ENCODE measurements at regions not wholly inside any gene's neighbourhood (a gene's known extent, or its start where the extent isn't known, plus 50 kb on each side); places are given as distances from the start of the nearest gene placed in this dataset.
A peak's percentile ranks its signal among the peaks of the same experiment; 100 is the strongest.

DNA sequence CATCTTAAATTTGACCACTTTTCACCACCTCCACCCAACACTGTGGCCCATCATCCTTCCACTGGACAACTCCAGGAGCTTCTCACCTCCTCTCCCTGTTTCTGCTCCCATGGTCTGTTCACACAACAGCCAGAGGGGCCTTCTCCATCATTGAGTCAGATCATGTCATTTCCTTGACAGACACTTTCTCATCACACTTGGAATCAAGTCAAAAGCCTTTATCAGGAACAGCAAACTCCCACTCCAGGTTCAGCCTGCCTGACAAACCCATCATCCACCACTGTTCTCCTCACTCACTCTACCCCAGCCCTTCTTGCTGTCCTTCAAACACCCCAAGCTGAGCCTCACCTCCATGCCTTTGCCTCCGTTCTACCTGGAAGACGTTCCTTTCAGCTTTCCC is 78.4 kb upstream of the ADRA1B start:
- intact Hi-C loops (cut with DNase I): no loop called here

DNA sequence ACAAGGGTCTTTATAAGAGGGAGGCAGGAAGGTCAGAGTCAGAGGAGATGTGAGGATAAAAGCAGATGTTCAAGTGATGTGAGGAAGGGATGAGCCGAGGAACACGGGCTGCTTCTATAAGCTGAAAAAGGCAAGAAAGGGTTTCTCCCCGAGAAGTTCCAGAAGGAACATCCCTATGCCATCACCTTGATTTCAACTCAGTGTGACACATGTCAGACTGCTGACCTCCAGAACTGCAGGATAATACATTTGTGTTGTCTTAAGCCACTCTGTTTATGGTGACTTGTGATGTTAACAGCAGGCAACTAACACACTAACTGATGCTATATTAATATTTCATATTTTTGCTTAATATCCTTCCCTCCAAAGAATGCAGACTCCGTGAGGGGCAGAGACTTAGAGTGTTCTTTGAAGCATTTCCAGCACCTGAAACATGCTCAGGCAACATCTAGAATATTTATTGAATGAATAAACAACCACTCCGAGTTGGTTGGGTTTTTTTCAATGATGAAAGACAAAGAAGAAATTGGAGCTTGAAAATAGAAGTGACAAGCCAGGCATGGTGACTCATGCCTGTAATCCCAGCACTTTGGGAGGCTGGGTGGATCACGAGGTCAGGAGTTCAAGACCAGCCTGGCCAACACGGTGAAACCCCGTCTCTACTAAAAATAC is 77.6 kb upstream of the ADRA1B start:
- Histone ChIP-seq H3K4me3 (no peak overlapping the region), H3K27ac (no peak overlapping the region), H3K36me3 (no peaks in the 10 kb centered on the region), H3K27me3 (no peaks in the 10 kb centered on the region), H3K9me3 (peaks cover 0 to 5% of the 10 kb centered on the region in 2 donors), H3K4me1 (no peaks in the 10 kb centered on the region)
- no peak for ATAC-seq
- TF ChIP-seq, protein P1, sequence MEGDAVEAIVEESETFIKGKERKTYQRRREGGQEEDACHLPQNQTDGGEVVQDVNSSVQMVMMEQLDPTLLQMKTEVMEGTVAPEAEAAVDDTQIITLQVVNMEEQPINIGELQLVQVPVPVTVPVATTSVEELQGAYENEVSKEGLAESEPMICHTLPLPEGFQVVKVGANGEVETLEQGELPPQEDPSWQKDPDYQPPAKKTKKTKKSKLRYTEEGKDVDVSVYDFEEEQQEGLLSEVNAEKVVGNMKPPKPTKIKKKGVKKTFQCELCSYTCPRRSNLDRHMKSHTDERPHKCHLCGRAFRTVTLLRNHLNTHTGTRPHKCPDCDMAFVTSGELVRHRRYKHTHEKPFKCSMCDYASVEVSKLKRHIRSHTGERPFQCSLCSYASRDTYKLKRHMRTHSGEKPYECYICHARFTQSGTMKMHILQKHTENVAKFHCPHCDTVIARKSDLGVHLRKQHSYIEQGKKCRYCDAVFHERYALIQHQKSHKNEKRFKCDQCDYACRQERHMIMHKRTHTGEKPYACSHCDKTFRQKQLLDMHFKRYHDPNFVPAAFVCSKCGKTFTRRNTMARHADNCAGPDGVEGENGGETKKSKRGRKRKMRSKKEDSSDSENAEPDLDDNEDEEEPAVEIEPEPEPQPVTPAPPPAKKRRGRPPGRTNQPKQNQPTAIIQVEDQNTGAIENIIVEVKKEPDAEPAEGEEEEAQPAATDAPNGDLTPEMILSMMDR (IDR thresholded peaks at IDR 0.05): no peak
- intact Hi-C loops (cut with DNase I): no loop called here
- DNase-seq: no peak

More for the DNA sequence above, 78.4 kb upstream of the ADRA1B start:
- TF ChIP-seq, protein P1 (IDR thresholded peaks at IDR 0.05): no peak
- H3K9me3 ChIP-seq: peaks cover 0 to 5% of the 10 kb centered on the region in 2 donors
- no peak for ATAC-seq
- no peaks in the 10 kb centered on the region for H3K36me3 ChIP-seq
- no peak for DNase-seq
- no peaks in the 10 kb centered on the region for H3K4me1 ChIP-seq
- no peak overlapping the region for H3K27ac ChIP-seq
- H3K27me3 ChIP-seq: no peaks in the 10 kb centered on the region
- H3K4me3 ChIP-seq: no peak overlapping the region

DNA sequence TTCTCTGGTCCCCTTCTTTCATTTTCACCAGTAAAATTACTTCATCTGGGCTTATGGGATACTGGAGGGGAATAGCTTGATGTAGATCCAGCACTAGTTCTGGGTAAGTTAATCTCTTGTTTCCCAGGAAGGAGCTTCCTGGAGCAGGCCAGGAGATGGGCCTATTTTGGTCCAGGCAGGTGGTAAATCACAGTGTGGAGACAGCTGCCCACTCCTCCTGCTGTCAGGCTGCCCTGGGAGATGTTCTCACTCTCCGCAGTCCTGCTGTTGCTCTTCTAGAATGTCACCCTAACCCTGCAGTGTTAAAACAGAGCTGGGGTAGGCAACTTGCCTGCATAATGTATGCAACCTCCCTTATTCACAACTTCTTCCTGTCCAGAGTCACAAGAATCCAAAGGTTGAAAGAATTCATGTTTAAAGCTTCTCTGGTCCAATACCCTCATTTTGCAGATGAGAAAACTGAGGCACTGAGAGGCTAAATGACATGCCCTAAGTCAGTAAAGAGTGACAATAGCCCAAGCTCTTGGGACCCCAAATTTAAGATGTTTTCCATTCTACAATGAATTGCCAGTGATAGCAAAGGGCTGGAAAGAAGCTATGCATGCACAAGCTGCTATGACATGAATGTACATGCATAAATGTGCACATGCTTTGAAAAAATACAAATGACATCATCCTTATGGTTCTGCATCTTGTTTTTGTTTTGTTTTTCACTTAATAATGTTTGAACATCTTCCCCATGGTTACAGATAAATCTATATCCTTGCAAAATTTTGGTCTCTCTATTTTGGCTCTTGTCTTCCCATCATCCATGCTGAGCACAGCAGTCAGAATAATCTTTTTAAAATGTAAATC is 71.8 kb upstream of the ADRA1B start:
- no peak for ATAC-seq
- Histone ChIP-seq H3K36me3 (no peaks in the 10 kb centered on the region), H3K4me1 (no peaks in the 10 kb centered on the region), H3K27me3 (no peaks in the 10 kb centered on the region), H3K27ac (no peak overlapping the region), H3K9me3 (no peaks in the 10 kb centered on the region), H3K4me3 (no peak overlapping the region)
- intact Hi-C loops (cut with DNase I): no loop called here
- TF ChIP-seq, protein P1 (IDR thresholded peaks at IDR 0.05): no peak
- DNase-seq: no peak

DNA sequence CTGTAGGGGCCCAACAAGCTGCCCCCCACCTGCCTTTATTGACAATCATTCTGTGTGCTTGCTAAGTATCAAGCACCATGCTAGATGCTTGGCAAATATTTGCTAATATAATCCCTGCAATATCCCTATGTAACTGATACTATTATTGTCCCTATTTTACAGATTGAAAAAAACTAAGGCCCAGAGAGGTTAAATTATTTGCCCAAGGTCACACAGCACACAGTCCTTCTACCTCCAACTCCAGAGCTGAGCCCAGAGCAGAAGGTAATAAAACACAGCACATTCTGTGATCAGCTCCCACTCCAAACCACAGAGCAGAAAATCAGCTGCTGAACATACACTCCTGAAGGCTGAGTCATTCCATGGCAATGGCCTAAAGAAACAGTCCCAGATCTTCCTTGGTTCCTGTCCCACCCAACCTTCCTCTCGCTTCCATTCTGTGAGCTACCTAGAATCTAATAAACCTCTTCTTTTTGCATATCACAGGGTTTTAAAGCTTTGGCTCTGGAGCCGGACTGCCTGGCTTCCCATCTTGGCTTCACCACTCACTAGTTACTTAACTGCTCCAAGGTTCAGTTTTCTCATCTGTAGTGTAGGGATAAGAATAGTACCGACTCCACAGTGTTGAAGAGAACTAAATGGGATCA is 66.7 kb upstream of the ADRA1B start:
- ATAC-seq: peak; percentile 45
- intact Hi-C loops (cut with DNase I): no loop called here
- Histone ChIP-seq H3K9me3 (no peaks in the 10 kb centered on the region), H3K36me3 (no peaks in the 10 kb centered on the region), H3K27me3 (no peaks in the 10 kb centered on the region), H3K4me3 (no peak overlapping the region), H3K27ac (no peak overlapping the region), H3K4me1 (no peaks in the 10 kb centered on the region)
- TF ChIP-seq, protein P1 (IDR thresholded peaks at IDR 0.05): no peak
- DNase-seq: no peak

DNA sequence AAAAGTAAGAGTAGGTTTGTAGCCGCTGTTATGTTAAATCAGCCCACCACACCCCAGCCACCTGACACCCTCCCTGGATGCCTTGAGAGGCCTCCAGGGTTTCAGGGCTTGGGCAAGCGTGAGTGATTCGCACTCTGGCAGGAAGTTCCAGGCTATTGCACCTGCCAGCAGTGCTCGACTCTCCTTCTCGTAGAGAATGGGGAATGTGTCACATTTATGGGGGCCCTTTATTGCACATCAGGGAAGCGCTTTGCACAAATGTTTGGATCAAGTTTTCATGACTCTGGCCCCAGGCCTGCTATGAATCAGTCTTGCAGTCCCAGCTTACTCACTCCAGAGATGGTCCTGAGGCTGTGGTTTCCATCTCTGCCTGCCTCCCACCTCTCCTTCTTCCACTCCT is 66.1 kb upstream of the ADRA1B start:
- no peaks in the 10 kb centered on the region for H3K27me3 ChIP-seq
- ATAC-seq (no peak), DNase-seq (no peak)
- no peaks in the 10 kb centered on the region for H3K4me1 ChIP-seq
- H3K27ac ChIP-seq: no peak overlapping the region
- H3K4me3 ChIP-seq: no peak overlapping the region
- TF ChIP-seq, protein P1 (IDR thresholded peaks at IDR 0.05): no peak
- intact Hi-C loops (cut with DNase I): no loop called here
- no peaks in the 10 kb centered on the region for H3K36me3 ChIP-seq
- no peaks in the 10 kb centered on the region for H3K9me3 ChIP-seq
